ENCODE measurements at regions not wholly inside any gene's neighbourhood (a gene's known extent, or its start where the extent isn't known, plus 50 kb on each side); places are given as distances from the start of the nearest gene placed in this dataset.

- H3K36me3 Mint-ChIP-seq (ENCODE audit: insufficient read depth): no peaks in the 10 kb centered on the region
- H3K27ac Mint-ChIP-seq: no peak overlapping the region
- DNase-seq (ENCODE audit: low spot score, unreplicated experiment): no peak
Measured at GRCh38 chr3:99542767-99543518, 95.5 kb upstream of the COL8A1 start.

DNA sequence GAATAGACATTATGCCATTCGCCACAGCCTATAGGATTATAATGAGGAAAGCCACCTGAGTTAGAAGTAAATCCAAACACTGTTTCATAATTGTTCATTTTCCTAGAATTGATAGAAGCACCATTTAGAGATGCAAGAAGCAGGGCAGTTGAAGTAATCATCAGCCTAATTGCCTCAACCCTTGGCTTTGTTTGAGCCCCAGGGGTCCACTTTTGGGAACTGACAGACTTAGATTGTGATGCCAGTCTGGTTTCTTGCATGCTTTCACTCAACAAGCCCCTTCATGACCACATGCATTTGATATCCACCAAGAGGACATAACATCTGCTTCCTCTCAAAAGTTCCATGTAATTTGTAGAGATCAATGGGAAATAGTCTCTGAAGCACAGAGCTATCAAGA is 97.2 kb upstream of the COL8A1 start:
- TF ChIP-seq CTCF (IDR thresholded peaks at IDR 0.05; ENCODE audit: unreplicated experiment): no peak
- no peak for DNase-seq (ENCODE audit: low spot score, unreplicated experiment)
- H3K36me3 Mint-ChIP-seq (ENCODE audit: insufficient read depth): no peaks in the 10 kb centered on the region
- H3K4me3 Mint-ChIP-seq (ENCODE audit: low read depth): no peak overlapping the region
- H3K9me3 Mint-ChIP-seq (ENCODE audit: low read depth): no peaks in the 10 kb centered on the region
- H3K27me3 Mint-ChIP-seq: no peaks in the 10 kb centered on the region
- no peak overlapping the region for H3K27ac Mint-ChIP-seq
- H3K4me1 Mint-ChIP-seq (ENCODE audit: low read depth): peaks cover 3% of the 10 kb centered on the region

More at GRCh38 chr3:99542767-99543518, 95.5 kb upstream of the COL8A1 start:
- Mint-ChIP-seq H3K9me3 (ENCODE audit: low read depth) (no peaks in the 10 kb centered on the region), H3K4me3 (ENCODE audit: low read depth) (no peak overlapping the region), H3K27me3 (no peaks in the 10 kb centered on the region), H3K4me1 (ENCODE audit: low read depth) (peaks cover 3% of the 10 kb centered on the region)
- TF ChIP-seq CTCF (IDR thresholded peaks at IDR 0.05; ENCODE audit: unreplicated experiment): no peak

DNA sequence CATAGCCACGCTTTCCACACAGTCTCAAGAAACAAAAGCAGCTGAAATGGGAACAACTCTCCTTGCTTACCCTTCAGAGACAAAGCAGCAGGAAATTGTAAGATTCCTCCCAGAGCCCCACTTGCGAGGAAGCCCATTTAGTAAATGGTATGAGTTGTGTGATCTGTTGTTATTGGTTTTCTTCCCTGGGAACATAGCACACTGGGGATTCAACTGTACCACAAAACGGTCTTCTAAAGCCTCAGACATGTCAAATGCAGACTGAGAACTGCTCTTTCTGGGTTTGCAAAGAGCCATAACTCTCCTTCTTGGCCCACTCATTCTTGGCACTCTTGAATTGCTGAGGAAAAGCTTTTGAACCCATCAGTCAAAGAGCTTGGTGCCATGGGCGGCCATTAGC is 101.0 kb upstream of the COL8A1 start:
- H3K9me3 Mint-ChIP-seq (ENCODE audit: low read depth): no peaks in the 10 kb centered on the region
- no peak overlapping the region for H3K4me3 Mint-ChIP-seq (ENCODE audit: low read depth)
- no peak overlapping the region for H3K27ac Mint-ChIP-seq
- H3K4me1 Mint-ChIP-seq (ENCODE audit: low read depth): no peaks in the 10 kb centered on the region
- TF ChIP-seq CTCF (IDR thresholded peaks at IDR 0.05; ENCODE audit: unreplicated experiment): no peak
- no peaks in the 10 kb centered on the region for H3K27me3 Mint-ChIP-seq
- no peak for DNase-seq (ENCODE audit: low spot score, unreplicated experiment)
- no peaks in the 10 kb centered on the region for H3K36me3 Mint-ChIP-seq (ENCODE audit: insufficient read depth)

GRCh38 chr3:99536555-99537314 is 101.7 kb upstream of the COL8A1 start:
- H3K27me3 Mint-ChIP-seq: no peaks in the 10 kb centered on the region
- H3K4me3 Mint-ChIP-seq (ENCODE audit: low read depth): no peak overlapping the region
- no peaks in the 10 kb centered on the region for H3K9me3 Mint-ChIP-seq (ENCODE audit: low read depth)
- no peak overlapping the region for H3K27ac Mint-ChIP-seq
- no peak for DNase-seq (ENCODE audit: low spot score, unreplicated experiment)
- H3K4me1 Mint-ChIP-seq (ENCODE audit: low read depth): no peaks in the 10 kb centered on the region
- TF ChIP-seq CTCF (IDR thresholded peaks at IDR 0.05; ENCODE audit: unreplicated experiment): no peak
- H3K36me3 Mint-ChIP-seq (ENCODE audit: insufficient read depth): no peaks in the 10 kb centered on the region

- no peak for TF ChIP-seq CTCF (IDR thresholded peaks at IDR 0.05; ENCODE audit: unreplicated experiment)
- no peaks in the 10 kb centered on the region for H3K4me1 Mint-ChIP-seq (ENCODE audit: low read depth)
- H3K36me3 Mint-ChIP-seq (ENCODE audit: insufficient read depth): no peaks in the 10 kb centered on the region
- DNase-seq (ENCODE audit: low spot score, unreplicated experiment): no peak
- H3K27ac Mint-ChIP-seq: no peak overlapping the region
- H3K27me3 Mint-ChIP-seq: no peaks in the 10 kb centered on the region
- H3K9me3 Mint-ChIP-seq (ENCODE audit: low read depth): no peaks in the 10 kb centered on the region
- no peak overlapping the region for H3K4me3 Mint-ChIP-seq (ENCODE audit: low read depth)
Measured at GRCh38 chr3:99534951-99535704, 103.3 kb upstream of the COL8A1 start.

Measured in progenitor cell of endocrine pancreas (in vitro differentiated cells).